Erythroblast (primary cell): ENCODE measurements at regions not wholly inside any gene's neighbourhood (a gene's known extent, or its start where the extent isn't known, plus 50 kb on each side); places are given as distances from the start of the nearest gene placed in this dataset.

Experiments used
- GATA1 ChIP-seq: IDR thresholded peaks from 2 replicates; pipeline ENCODE4 v1.6.1; 2011; ENCODE audit warnings: low read depth, mild to moderate bottlenecking, control low read depth, low read length, moderate library complexity
- POLR2A ChIP-seq: IDR thresholded peaks from 2 replicates; pipeline ENCODE4 v1.6.1; 2011; ENCODE audit warnings: mild to moderate bottlenecking, low read length

- TF ChIP-seq POLR2A (no peak), GATA1 (peak; percentile 11)
These were observed 122.3 kb downstream of the EFHB start for GRCh38 chr3:19811689-19812088.
